Activated CD8-positive, alpha-beta T cell treated with anti-CD3 and anti-CD28 coated beads, Interleukin-2, amount 10 ng/mL, durations not matched to agents 7 days and 5 days (primary cell): ENCODE measurements at regions not wholly inside any gene's neighbourhood (a gene's known extent, or its start where the extent isn't known, plus 50 kb on each side); places are given as distances from the start of the nearest gene placed in this dataset.

Experiments used
- ATAC-seq: fragments of 150-1000 bp; cut with Tn5 transposase; one replicate; pipeline ENCODE4 v1.10.0; 2021; ENCODE audit warnings: moderate library complexity
- CTCF ChIA-PET: fragments of 350-600 bp; sonication (Branson Sonifier 250); formaldehyde crosslinking; loops from one replicate; lab custom pipeline; 2021; ENCODE audit warnings: antibody characterized with exemption; lab: Charles Lee
- POLR2A ChIA-PET: fragments of 350-600 bp; sonication (Branson Sonifier 250); formaldehyde crosslinking; loops from one replicate; lab custom pipeline; 2021; ENCODE audit warnings: antibody characterized with exemption; lab: Charles Lee
- DNase-seq: peaks from one replicate; pipeline ENCODE4 v3.0.0-alpha.2; 2020
- H3K27ac Mint-ChIP-seq: one replicate; pipeline ENCODE4 v1.8.0; 2021; ENCODE audit warnings: mild to moderate bottlenecking, mixed read lengths
- H3K27me3 Mint-ChIP-seq: one replicate; pipeline ENCODE4 v1.8.0; 2021; ENCODE audit warnings: low read depth, mixed read lengths
- H3K36me3 Mint-ChIP-seq: one replicate; pipeline ENCODE4 v1.8.0; 2021; ENCODE audit warnings: low read depth, mixed read lengths
- H3K4me1 Mint-ChIP-seq: one replicate; pipeline ENCODE4 v1.8.0; 2021; ENCODE audit warnings: low read depth, mixed read lengths
- H3K4me3 Mint-ChIP-seq: one replicate; pipeline ENCODE4 v1.8.0; 2021; ENCODE audit warnings: mild to moderate bottlenecking, mixed read lengths
- H3K9me3 Mint-ChIP-seq: one replicate; pipeline ENCODE4 v1.8.0; 2022; ENCODE audit warnings: mixed read lengths; ENCODE audit not compliant: insufficient read depth

DNA sequence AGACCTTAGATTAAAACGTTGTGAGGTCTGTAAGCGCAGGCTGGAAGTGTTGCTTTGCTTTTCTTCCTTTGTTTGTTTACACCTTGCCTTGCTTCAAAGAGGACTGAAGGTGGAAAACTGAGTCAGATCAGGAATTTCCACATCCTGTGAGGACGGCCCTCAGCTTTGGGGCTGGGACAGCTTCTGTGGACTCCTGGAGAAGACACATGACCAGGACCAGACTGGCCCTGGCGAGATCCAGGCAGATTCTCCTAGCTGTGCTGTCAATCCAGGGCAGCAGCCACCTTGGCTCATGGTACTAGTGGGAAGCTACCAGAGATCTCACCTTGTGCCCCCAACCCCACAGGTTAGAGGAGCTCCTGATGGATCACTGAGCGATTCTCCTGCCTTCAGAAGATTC is 1461.9 kb downstream of the TBC1D22A start:
- no peak for ATAC-seq
- no peaks in the 10 kb centered on the region for H3K9me3 Mint-ChIP-seq
- POLR2A ChIA-PET, result no interaction called here

GRCh38 chr22:48223488-48224190 is 1461.2 kb downstream of the TBC1D22A start:
- Mint-ChIP-seq H3K36me3 (no peaks in the 10 kb centered on the region), H3K27ac (no peak overlapping the region), H3K27me3 (no peaks in the 10 kb centered on the region), H3K4me1 (no peaks in the 10 kb centered on the region), H3K9me3 (no peaks in the 10 kb centered on the region), H3K4me3 (no peak overlapping the region)
- DNase-seq (no peak), ATAC-seq (no peak)
- CTCF ChIA-PET, result no interaction called here
- POLR2A ChIA-PET, result no interaction called here

More for the DNA sequence above, 1461.9 kb downstream of the TBC1D22A start:
- Mint-ChIP-seq H3K4me3 (no peak overlapping the region), H3K36me3 (no peaks in the 10 kb centered on the region), H3K4me1 (no peaks in the 10 kb centered on the region), H3K27me3 (no peaks in the 10 kb centered on the region), H3K27ac (no peak overlapping the region)
- CTCF ChIA-PET, result no interaction called here
- DNase-seq, result no peak

GRCh38 chr22:48222742-48223487 is 1460.5 kb downstream of the TBC1D22A start:
- no peaks in the 10 kb centered on the region for H3K36me3 Mint-ChIP-seq
- no peak for ATAC-seq

GRCh38 chr22:48218889-48219420 is 1456.5 kb downstream of the TBC1D22A start:
- no peaks in the 10 kb centered on the region for H3K36me3 Mint-ChIP-seq
- ATAC-seq, result no peak

More at GRCh38 chr22:48222742-48223487, 1460.5 kb downstream of the TBC1D22A start:
- no peak for DNase-seq
- Mint-ChIP-seq H3K4me3 (no peak overlapping the region), H3K4me1 (no peaks in the 10 kb centered on the region), H3K9me3 (no peaks in the 10 kb centered on the region), H3K27me3 (no peaks in the 10 kb centered on the region), H3K27ac (no peak overlapping the region)
- ChIA-PET POLR2A (no interaction called here), CTCF (no interaction called here)

GRCh38 chr22:48217596-48217995 is 1455.1 kb downstream of the TBC1D22A start:
- ChIA-PET POLR2A (no interaction called here), CTCF (no interaction called here)
- no peaks in the 10 kb centered on the region for H3K9me3 Mint-ChIP-seq
- no peaks in the 10 kb centered on the region for H3K36me3 Mint-ChIP-seq
- DNase-seq (no peak), ATAC-seq (no peak)
- H3K4me1 Mint-ChIP-seq, result no peaks in the 10 kb centered on the region
- H3K4me3 Mint-ChIP-seq, result no peak overlapping the region
- no peak overlapping the region for H3K27ac Mint-ChIP-seq
- H3K27me3 Mint-ChIP-seq, result no peaks in the 10 kb centered on the region

More at GRCh38 chr22:48218889-48219420, 1456.5 kb downstream of the TBC1D22A start:
- no peaks in the 10 kb centered on the region for H3K27me3 Mint-ChIP-seq
- H3K27ac Mint-ChIP-seq, result no peak overlapping the region
- CTCF ChIA-PET, result no interaction called here
- H3K9me3 Mint-ChIP-seq, result no peaks in the 10 kb centered on the region
- POLR2A ChIA-PET, result interaction anchor here (0.6 kb wide), 1 partner anchor 627 kb away, joined by 4 read pairs; no protein-coding TSS in a partner anchor
- H3K4me3 Mint-ChIP-seq, result no peak overlapping the region
- H3K4me1 Mint-ChIP-seq, result no peaks in the 10 kb centered on the region
- DNase-seq, result no peak

- CTCF ChIA-PET, result no interaction called here
- H3K4me3 Mint-ChIP-seq, result no peak overlapping the region
- no peaks in the 10 kb centered on the region for H3K4me1 Mint-ChIP-seq
- POLR2A ChIA-PET, result no interaction called here
- ATAC-seq, result no peak
- H3K9me3 Mint-ChIP-seq, result no peaks in the 10 kb centered on the region
- no peaks in the 10 kb centered on the region for H3K27me3 Mint-ChIP-seq
- no peak for DNase-seq
- H3K36me3 Mint-ChIP-seq, result no peaks in the 10 kb centered on the region
- H3K27ac Mint-ChIP-seq, result no peak overlapping the region
Measured at GRCh38 chr22:48212727-48213126, 1450.3 kb downstream of the TBC1D22A start.

DNA sequence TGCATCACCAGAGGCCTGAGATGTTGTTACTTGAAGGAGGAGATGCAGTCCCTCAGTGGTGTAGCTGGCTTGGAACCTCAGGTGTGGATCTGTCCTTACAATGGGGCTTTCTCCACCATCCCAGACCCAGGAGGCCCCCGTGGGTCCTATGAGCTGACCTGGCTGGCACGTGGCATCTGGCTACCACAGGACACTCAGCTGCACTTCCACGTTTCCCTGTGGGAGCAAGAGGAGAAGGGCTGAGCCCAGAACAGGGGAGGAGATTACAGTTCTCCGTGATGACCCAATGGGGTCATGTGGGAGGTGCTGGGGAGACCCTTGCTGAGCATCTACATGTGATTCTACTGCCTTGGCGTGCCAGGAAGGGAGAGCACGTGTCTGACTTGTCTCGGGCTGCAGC is 1448.4 kb downstream of the TBC1D22A start:
- Mint-ChIP-seq H3K4me3 (no peak overlapping the region), H3K4me1 (no peaks in the 10 kb centered on the region), H3K27ac (no peak overlapping the region), H3K36me3 (no peaks in the 10 kb centered on the region), H3K27me3 (no peaks in the 10 kb centered on the region), H3K9me3 (no peaks in the 10 kb centered on the region)
- CTCF ChIA-PET, result no interaction called here
- ATAC-seq (no peak), DNase-seq (no peak)
- POLR2A ChIA-PET, result no interaction called here

DNA sequence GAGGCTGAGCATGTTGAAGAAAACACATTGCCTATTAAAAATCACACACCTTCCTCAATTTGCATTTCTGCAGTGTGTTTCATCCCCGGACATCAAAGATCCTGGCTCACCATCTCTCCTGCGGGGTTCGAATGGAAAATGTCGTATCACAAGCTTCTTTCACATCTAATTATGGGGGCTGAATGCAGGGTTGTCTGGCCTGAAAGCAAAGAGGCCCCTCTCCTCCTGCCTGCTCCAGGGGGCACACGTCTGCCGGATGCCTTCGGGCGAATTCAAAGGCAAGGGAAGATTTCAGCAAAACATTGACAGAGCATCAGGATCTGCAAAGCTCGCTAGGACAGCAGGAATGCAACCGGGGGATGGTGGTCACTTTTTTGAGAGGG is 1447.7 kb downstream of the TBC1D22A start:
- ChIA-PET CTCF (no interaction called here), POLR2A (no interaction called here)
- no peak overlapping the region for H3K4me3 Mint-ChIP-seq

GRCh38 chr22:48209473-48210197 is 1447.2 kb downstream of the TBC1D22A start:
- Mint-ChIP-seq H3K4me3 (no peak overlapping the region), H3K4me1 (no peaks in the 10 kb centered on the region), H3K27ac (no peak overlapping the region), H3K27me3 (no peaks in the 10 kb centered on the region), H3K9me3 (no peaks in the 10 kb centered on the region), H3K36me3 (no peaks in the 10 kb centered on the region)
- POLR2A ChIA-PET, result no interaction called here
- ATAC-seq, result no peak
- CTCF ChIA-PET, result no interaction called here
- no peak for DNase-seq

More for the DNA sequence above, 1447.7 kb downstream of the TBC1D22A start:
- Mint-ChIP-seq H3K4me1 (no peaks in the 10 kb centered on the region), H3K9me3 (no peaks in the 10 kb centered on the region), H3K27me3 (no peaks in the 10 kb centered on the region), H3K27ac (no peak overlapping the region), H3K36me3 (no peaks in the 10 kb centered on the region)
- ATAC-seq, result no peak
- DNase-seq, result no peak

DNA sequence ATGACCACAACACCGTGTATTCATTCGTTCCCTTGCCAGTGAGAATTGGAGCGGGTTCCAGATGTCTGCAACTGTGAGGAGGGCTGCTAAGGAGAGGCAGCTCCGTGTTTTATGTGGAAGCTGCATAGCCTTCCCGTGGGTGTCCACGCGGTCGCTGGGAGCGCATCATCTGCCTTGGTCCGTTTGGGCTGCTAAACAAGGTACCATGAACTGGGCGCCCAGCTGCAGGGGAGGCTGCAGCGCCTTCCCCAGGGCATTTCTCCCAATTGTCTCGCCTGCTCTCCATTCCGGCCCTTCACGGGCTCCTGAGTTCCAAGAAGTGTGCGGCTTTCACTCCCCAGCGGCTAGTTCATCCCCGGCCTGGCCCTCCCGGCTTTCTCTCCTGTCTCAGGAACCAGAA is 1446.4 kb downstream of the TBC1D22A start:
- POLR2A ChIA-PET, result no interaction called here
- Mint-ChIP-seq H3K4me3 (no peak overlapping the region), H3K36me3 (no peaks in the 10 kb centered on the region), H3K27me3 (no peaks in the 10 kb centered on the region), H3K27ac (no peak overlapping the region), H3K4me1 (no peaks in the 10 kb centered on the region), H3K9me3 (no peaks in the 10 kb centered on the region)
- CTCF ChIA-PET, result no interaction called here
- ATAC-seq (no peak), DNase-seq (no peak)

- no peak for DNase-seq
- no peaks in the 10 kb centered on the region for H3K27me3 Mint-ChIP-seq
- H3K4me1 Mint-ChIP-seq, result no peaks in the 10 kb centered on the region
- no peak overlapping the region for H3K27ac Mint-ChIP-seq
- H3K36me3 Mint-ChIP-seq, result no peaks in the 10 kb centered on the region
- no peak for ATAC-seq
- no peak overlapping the region for H3K4me3 Mint-ChIP-seq
- no peaks in the 10 kb centered on the region for H3K9me3 Mint-ChIP-seq
- ChIA-PET POLR2A (no interaction called here), CTCF (no interaction called here)
Measured at GRCh38 chr22:48207919-48208535, 1445.6 kb downstream of the TBC1D22A start.
